Spleen (tissue), 11 donors: ENCODE measurements at regions not wholly inside any gene's neighbourhood (a gene's known extent, or its start where the extent isn't known, plus 50 kb on each side); places are given as distances from the start of the nearest gene placed in this dataset.
"Not testable (repeated sequence)": the region's sequence is repeated elsewhere in the genome, so short reads cannot be mapped to it uniquely, and the experiment has no call there.

Experiments used
- DNase-seq: peaks from one replicate; pipeline ENCODE4 v3.0.0-alpha.2; 2020
- H3K27ac ChIP-seq, 8 donors: fragments of 200-600 bp; sonication (generic) in 7 of 8; 1 replicate in 4 of 8; 2 replicates in 4 of 8; pipeline versions ENCODE4 v1.5.0 to v1.8.0; 2016 to 2021; ENCODE audit warnings: inconsistent platforms in 4 of 8, mild to moderate bottlenecking in 4 of 8, moderate library complexity in 1 of 8
- H3K27me3 ChIP-seq, 7 donors: fragments of 200-600 bp; sonication (generic) in 6 of 7; replicated peaks in 1 of 7; 1 replicate in 4 of 7; 2 replicates in 3 of 7; pipeline versions ENCODE4 v1.5.0 to v1.8.0; 2016 to 2021; ENCODE audit warnings: inconsistent platforms in 3 of 7, mild to moderate bottlenecking in 1 of 7
- H3K36me3 ChIP-seq, 6 donors: fragments of 200-600 bp; sonication (generic) in 5 of 6; 1 replicate in 4 of 6; 2 replicates in 2 of 6; pipeline versions ENCODE4 v1.5.0 to v1.8.0; 2016 to 2021; ENCODE audit warnings: inconsistent platforms in 2 of 6
- H3K4me1 ChIP-seq, 6 donors: fragments of 200-600 bp; sonication (generic) in 5 of 6; 1 replicate in 3 of 6; 2 replicates in 3 of 6; pipeline versions ENCODE4 v1.5.0 to v1.8.0; 2016 to 2021; ENCODE audit warnings: inconsistent platforms in 3 of 6
- H3K4me3 ChIP-seq, 8 donors: fragments of 200-600 bp; sonication (generic) in 7 of 8; 1 replicate in 4 of 8; 2 replicates in 4 of 8; pipeline versions ENCODE4 v1.5.0 to v1.8.0; 2016 to 2021; ENCODE audit warnings: inconsistent platforms in 4 of 8, mild to moderate bottlenecking in 4 of 8, moderate library complexity in 2 of 8
- H3K9me3 ChIP-seq, 8 donors: fragments of 200-600 bp; sonication (generic) in 7 of 8; 1 replicate in 4 of 8; 2 replicates in 4 of 8; pipeline versions ENCODE4 v1.5.0 to v1.8.0; 2016 to 2021; ENCODE audit warnings: inconsistent platforms in 4 of 8
- CTCF ChIP-seq, 11 experiments: fragments of 200-600 bp in 7 of 11; fragments of 450-650 bp in 4 of 11; sonication (generic) in 4 of 11; IDR thresholded peaks in 8 of 11; conservative IDR thresholded peaks in 3 of 11; 1 replicate in 7 of 11; 2 replicates in 4 of 11; pipeline versions ENCODE4 v1.4.0 to v1.8.0; 2016 to 2021; ENCODE audit warnings: antibody characterized with exemption in 11 of 11, inconsistent platforms in 4 of 11, mild to moderate bottlenecking in 1 of 11
- POLR2A ChIP-seq, 3 donors: fragments of 450-650 bp; IDR thresholded peaks; one replicate each; pipeline ENCODE4 v1.5.1; 2017; ENCODE audit warnings: antibody characterized with exemption in 3 of 3, mild to moderate bottlenecking in 1 of 3
- POLR2AphosphoS5 ChIP-seq, 3 donors: sonication (generic); formaldehyde crosslinking; IDR thresholded peaks; one replicate each; pipeline ENCODE4 v1.5.1; 2017; ENCODE audit warnings: antibody characterized with exemption in 3 of 3
- WGBS, 5 donors: extraction: QIAGEN DNeasy Blood & Tissue Kit in 3 of 5; methylation state at CpG; one replicate each; pipeline versions ENCODE4 v1.1.5 to v1.1.7; 2013 to 2018; 5-methylcytosine and 5-hydroxymethylcytosine counted together
- intact Hi-C: fragments of 100-400 bp; cut with DNase I; formaldehyde crosslinking; loops from one replicate; pipeline ENCODE4 v1.15.0; 2023; ENCODE audit warnings: low total_unique reads
- donor health status: healthy with polysubstance abuse.
- donor health status: DM: no; HTN: no; CAD: no; lungs with moderate emphysema.
- donor health status: DM: no; HTN: no; CAD: no.
- donor health status: Bipolar disorder and iron deficiency.
- donor health status: healthy.
- donor health status: DM: no; HTN: no; CAD: no.
- donor health status: DM: yes; HTN: yes; CAD: no.

- H3K36me3 ChIP-seq, result no peaks in the 10 kb centered on the region
- H3K27me3 ChIP-seq, result no peaks in the 10 kb centered on the region
- TF ChIP-seq POLR2AphosphoS5 (IDR thresholded peaks at IDR 0.05) (no peak), POLR2A (IDR thresholded peaks at IDR 0.05) (no peak), CTCF (IDR thresholded peaks at IDR 0.05 in 8 of 11, conservative IDR thresholded peaks at IDR 0.05 in 3 of 11) (no peak)
- no peak overlapping the region for H3K4me3 ChIP-seq
- intact Hi-C loops, result no loop called here
- H3K27ac ChIP-seq, result no peak overlapping the region
- peaks cover 0 to 9% (median 2%) of the 10 kb centered on the region in 8 donors for H3K9me3 ChIP-seq
- H3K4me1 ChIP-seq, result no peaks in the 10 kb centered on the region
- DNase-seq, result no peak
- WGBS, 5 donors, result 70 to 80% (median 76%) methylated on average over 4 of the region's 4 CpGs
Observed at GRCh38 chr18:33826151-33826550, 248.1 kb downstream of the ASXL3 start.

- intact Hi-C loops, result no loop called here
- no peak for DNase-seq
- Histone ChIP-seq H3K27ac (no peak overlapping the region), H3K9me3 (peaks cover 0 to 25% (median 7%) of the 10 kb centered on the region in 8 donors), H3K36me3 (no peaks in the 10 kb centered on the region), H3K27me3 (no peaks in the 10 kb centered on the region), H3K4me1 (no peaks in the 10 kb centered on the region), H3K4me3 (no peak overlapping the region)
- WGBS, 5 donors, result 78 to 94% (median 86%) methylated on average over 1 of the region's 1 CpG
- TF ChIP-seq POLR2A (IDR thresholded peaks at IDR 0.05) (no peak), POLR2AphosphoS5 (IDR thresholded peaks at IDR 0.05) (no peak), CTCF (IDR thresholded peaks at IDR 0.05 in 8 of 11, conservative IDR thresholded peaks at IDR 0.05 in 3 of 11) (no peak)
Observed at GRCh38 chr18:33821503-33821902, 243.5 kb downstream of the ASXL3 start.

- no peak for TF ChIP-seq POLR2A (IDR thresholded peaks at IDR 0.05)
- no peak for TF ChIP-seq CTCF (IDR thresholded peaks at IDR 0.05 in 8 of 11, conservative IDR thresholded peaks at IDR 0.05 in 3 of 11)
- TF ChIP-seq POLR2AphosphoS5 (IDR thresholded peaks at IDR 0.05), result no peak
- peaks cover 0 to 25% (median 7%) of the 10 kb centered on the region in 8 donors for H3K9me3 ChIP-seq
- H3K27ac ChIP-seq, result no peak overlapping the region
- H3K4me3 ChIP-seq, result no peak overlapping the region
- no peaks in the 10 kb centered on the region for H3K27me3 ChIP-seq
- intact Hi-C loops, result no loop called here
- H3K4me1 ChIP-seq, result no peaks in the 10 kb centered on the region
- no peaks in the 10 kb centered on the region for H3K36me3 ChIP-seq
- 32 to 79% (median 76%) methylated on average over 22 to 39 of the region's 39 CpGs for WGBS, 5 donors
- no peak for DNase-seq
Observed at GRCh38 chr18:33820517-33821371, 242.7 kb downstream of the ASXL3 start.

GRCh38 chr18:33819692-33820343, 241.8 kb downstream of the ASXL3 start:
- 67 to 97% (median 91%) methylated on average over 2 to 27 of the region's 32 CpGs for WGBS, 5 donors
- DNase-seq, H3K27me3 ChIP-seq, H3K27ac ChIP-seq, H3K36me3 ChIP-seq, H3K4me3 ChIP-seq, H3K4me1 ChIP-seq, intact Hi-C loops: not testable (repeated sequence)
- peaks cover 0 to 25% (median 7%) of the 10 kb centered on the region in 8 donors for H3K9me3 ChIP-seq
